ENCODE measurements at regions not wholly inside any gene's neighbourhood (a gene's known extent, or its start where the extent isn't known, plus 50 kb on each side); places are given as distances from the start of the nearest gene placed in this dataset.
"Not testable (repeated sequence)": the region's sequence is repeated elsewhere in the genome, so short reads cannot be mapped to it uniquely, and the experiment has no call there.

DNA sequence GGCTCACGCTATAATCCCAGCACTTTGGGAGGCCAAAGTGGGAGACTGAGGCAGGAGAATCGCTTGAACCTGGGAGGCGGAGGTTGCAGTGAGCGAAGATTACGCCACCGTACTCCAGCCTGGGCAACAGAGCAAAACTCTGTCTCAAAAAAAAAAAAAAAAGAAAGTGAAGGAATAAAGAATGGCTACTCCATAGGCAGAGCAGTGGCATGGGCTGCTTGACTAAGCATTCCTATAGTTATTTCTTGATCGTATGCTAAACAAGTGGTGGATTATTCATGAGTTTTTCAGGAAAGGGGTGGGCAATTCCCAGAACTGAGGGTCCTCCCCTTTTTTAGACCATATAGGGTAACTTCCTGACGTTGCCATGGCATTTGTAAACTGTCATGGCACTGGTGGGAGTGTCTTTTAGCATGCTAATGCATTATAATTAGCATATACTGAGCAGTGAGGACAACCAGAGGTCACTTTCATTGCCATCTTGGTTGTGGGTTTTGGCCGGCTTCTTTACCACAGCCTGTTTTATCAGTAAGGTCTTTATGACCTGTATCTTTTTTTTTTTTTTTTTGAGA, 130.9 kb upstream of the PARD3 start:
- TF ChIP-seq, protein P1, sequence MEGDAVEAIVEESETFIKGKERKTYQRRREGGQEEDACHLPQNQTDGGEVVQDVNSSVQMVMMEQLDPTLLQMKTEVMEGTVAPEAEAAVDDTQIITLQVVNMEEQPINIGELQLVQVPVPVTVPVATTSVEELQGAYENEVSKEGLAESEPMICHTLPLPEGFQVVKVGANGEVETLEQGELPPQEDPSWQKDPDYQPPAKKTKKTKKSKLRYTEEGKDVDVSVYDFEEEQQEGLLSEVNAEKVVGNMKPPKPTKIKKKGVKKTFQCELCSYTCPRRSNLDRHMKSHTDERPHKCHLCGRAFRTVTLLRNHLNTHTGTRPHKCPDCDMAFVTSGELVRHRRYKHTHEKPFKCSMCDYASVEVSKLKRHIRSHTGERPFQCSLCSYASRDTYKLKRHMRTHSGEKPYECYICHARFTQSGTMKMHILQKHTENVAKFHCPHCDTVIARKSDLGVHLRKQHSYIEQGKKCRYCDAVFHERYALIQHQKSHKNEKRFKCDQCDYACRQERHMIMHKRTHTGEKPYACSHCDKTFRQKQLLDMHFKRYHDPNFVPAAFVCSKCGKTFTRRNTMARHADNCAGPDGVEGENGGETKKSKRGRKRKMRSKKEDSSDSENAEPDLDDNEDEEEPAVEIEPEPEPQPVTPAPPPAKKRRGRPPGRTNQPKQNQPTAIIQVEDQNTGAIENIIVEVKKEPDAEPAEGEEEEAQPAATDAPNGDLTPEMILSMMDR (IDR thresholded peaks at IDR 0.05), result not testable (repeated sequence)
- TF ChIP-seq POLR2A (IDR thresholded peaks at IDR 0.05), result not testable (repeated sequence)
